Middle frontal gyrus (tissue), 1 donor: ENCODE measurements at regions not wholly inside any gene's neighbourhood (a gene's known extent, or its start where the extent isn't known, plus 50 kb on each side); places are given as distances from the start of the nearest gene placed in this dataset.

Source experiments
- DNase-seq: peaks from one replicate; pipeline ENCODE4 v3.0.0-alpha.2; 2015; ENCODE audit warnings: low spot score; ENCODE audit errors: extremely low spot score

DNA sequence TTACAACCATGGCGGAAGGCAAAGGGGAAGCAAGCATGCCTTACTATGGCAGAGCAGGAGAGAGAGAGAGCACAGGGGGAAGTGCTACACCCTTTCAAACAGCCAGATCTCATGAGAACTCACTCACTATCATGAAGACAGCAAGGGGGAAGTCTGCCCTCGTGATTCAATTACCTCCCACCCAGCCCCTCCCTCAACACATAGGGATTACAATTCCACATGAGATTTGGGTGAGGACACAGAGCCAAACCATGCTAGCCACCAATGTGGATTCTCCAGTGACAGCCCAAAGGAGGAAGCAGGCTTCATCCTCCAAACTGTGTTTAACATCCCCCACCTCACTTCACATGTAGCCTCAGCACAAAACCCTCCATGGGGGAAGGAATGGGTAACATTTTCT lies 563.7 kb downstream of the CDK5RAP2 start:
- DNase-seq: no peak

DNA sequence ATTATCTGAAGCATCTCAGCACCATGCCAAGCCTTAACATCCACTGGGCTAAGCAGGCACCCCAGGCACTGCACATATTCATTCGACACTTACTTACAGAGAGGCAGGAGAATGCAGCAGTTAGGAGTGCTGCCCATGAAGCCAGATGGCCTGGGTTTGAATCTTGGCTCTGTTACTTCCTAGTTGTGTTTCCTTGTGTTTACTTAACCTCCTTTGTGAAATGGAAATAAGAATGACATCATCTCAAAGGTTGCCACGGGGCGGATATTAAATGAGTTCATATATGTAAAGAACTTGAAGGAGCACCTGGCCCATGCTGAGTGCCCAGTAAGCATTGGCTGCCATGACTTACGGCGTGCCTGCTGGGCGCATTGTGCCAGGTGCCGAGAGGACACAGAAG lies 565.2 kb downstream of the CDK5RAP2 start:
- no peak for DNase-seq

DNA sequence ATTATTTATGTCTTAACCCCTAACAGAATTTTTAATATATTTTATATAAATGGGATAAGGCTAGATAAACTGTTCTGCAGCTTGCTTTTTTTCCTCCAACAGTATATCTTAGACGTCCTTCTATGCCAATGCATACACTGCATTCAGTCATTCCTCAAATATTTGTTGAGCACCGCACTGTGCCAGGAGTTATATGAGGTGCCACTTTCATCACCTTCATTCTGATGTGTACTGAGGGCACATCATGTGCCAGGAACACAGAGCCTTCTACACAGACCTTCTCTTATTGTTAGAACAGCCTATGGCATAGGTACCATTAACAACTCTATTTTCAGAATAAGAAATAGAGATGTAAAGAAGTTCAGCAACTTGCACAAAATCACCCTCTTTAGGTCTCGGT lies 570.1 kb downstream of the CDK5RAP2 start:
- DNase-seq: no peak

DNA sequence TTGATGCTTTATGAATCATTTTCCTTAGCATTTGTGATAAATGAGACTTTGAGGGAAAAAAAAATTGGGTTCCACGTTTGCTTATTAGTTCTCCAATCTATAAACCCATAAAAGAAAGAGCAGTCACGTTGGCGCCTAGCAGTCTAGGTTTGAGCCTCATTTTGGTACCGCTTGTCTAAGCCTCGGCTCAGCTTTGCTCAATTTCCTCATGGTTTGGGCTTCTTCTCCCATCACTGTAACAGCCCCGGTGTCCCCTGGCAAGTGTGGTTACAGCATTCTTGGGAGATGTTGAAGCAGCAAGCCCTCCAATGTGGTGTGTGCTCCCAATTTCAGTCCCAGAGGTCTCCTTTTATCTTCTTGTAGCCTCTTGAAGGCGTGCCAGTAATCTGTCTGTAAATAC lies 578.4 kb downstream of the CDK5RAP2 start:
- no peak for DNase-seq

DNA sequence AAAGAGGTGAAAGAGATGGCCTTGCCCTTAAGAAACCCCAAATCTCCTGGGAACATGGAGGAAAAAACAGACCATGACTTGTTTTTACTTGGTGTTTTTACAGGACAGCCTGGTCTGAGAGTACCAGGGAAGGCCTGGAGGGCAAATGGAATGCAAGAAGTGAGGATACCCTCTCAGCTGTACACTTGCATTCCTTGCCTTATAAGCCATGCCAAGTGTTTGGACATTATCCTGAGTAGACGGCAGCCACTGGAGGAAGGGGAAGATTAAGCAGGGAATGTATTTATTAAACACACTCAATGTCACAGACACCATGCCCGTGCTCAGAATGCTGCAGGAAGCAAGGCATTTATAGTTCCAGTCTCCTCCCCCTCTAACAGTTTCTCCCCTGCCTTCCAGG lies 581.4 kb downstream of the CDK5RAP2 start:
- no peak for DNase-seq

DNA sequence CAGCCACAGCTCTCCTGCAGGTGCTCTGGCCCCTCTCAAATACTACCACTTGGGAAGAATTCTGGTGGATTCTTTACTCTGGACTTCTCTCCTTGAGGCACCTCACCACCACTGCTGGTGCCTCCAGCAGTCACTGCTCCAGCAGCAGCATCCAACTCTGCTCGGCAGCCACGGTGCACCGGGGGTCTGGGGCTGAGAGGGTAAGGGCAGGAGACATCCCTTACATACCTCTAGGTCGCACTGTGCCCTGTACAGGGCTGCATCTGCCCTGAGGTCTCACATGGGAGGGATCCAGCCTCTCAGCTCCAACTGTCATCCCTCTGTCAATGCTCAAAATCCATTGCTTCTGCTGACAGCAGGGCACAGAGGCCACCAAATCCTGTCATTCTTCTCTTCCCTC lies 588.2 kb downstream of the CDK5RAP2 start:
- no peak for DNase-seq

DNA sequence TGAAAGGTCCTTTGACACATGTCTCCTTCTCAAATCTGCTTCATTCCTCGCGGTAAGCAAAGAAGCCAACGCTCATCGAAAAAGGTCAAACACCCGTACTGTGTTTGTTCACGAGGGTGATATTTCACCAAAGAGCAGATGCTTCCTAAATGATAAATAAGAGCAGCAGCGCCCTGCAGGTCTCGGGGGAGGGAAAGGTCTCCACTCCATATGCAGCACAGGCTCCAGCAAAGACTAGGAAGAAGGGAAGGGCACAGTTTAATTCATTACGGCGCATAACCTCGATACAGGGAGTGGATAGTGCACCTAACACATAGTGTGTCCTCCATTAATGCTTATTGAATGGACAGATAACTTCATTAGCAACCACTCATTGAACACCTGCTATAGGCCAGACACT lies 593.3 kb downstream of the CDK5RAP2 start:
- no peak for DNase-seq

DNA sequence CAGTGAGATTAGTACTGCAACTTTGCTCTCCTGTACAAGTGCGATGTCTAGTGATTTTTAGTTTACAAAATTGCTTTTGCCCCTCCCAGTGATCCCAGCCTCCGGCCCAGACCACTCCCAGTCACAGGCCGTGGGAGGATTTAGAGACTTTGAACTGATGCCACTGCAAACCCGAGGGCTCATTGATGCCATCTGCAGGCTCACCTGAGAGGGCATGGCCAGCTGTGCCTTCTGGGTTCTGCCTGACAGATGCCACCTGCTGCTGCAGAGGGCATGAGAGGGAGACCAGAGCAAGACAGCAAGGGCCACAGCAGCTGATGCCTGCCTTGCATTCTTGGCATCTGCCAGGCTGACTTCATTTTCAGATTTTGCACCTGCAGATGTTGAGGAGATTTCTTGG lies 593.8 kb downstream of the CDK5RAP2 start:
- no peak for DNase-seq

DNA sequence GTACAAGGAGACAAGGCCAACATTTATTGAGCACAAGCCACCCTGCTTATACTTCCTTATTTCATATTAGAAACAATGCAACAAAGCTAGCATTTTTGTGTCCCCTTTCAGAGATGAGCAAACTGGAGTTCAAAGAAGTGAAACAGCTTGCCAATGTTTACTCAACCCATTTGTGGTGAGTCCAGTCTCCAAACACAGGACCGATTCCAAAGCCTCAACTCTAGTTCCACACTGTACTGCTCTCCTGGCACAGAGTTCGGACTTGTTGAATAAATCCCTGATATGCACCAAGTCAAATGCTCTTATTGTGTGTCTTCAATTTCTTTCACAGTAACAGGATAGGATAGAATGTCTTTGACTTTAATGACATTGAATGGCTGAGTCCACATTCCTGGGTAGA lies 604.8 kb upstream of the BRINP1 start:
- no peak for DNase-seq

DNA sequence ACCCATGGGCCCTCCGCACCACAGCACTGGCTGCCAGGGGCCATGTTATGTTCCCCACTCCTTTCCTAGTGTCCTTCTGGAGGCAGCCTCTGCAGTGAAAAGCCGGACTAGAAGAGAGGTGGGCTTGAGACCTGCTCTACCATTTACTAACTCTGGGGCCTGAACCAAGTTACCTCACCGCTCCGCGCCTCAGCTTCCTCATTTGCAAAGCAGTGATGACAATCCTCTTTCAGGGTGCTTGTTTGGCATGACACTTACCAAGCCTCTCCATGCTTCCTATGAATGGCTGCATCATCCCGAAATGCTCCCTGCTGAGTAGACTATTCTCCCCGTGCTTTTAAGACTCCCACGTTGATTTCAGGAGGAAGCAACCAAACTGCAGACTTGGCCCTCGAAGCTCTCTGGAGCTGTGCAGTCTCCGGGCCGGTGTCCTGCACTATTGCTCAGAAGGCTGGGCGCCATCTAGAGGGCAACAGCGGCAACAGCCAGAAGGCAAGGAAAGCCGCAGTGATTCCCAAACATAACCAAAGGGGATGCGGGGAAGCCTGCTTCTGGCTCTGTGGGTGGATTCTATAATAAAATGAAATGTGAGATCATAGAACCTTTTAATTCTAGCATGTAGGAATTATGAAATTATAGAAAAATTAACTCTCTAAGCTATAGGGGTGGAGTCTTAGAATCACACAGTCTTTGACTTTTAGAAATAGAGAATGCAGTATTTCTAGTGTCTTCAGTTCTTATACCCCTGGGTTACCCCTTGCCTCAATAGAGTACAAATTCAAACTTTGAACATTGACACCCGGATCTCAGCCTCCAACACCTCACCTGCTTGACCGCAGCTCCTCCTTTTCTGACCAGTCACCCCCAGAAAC lies 599.8 kb upstream of the BRINP1 start:
- DNase-seq: peak; percentile 80

DNA sequence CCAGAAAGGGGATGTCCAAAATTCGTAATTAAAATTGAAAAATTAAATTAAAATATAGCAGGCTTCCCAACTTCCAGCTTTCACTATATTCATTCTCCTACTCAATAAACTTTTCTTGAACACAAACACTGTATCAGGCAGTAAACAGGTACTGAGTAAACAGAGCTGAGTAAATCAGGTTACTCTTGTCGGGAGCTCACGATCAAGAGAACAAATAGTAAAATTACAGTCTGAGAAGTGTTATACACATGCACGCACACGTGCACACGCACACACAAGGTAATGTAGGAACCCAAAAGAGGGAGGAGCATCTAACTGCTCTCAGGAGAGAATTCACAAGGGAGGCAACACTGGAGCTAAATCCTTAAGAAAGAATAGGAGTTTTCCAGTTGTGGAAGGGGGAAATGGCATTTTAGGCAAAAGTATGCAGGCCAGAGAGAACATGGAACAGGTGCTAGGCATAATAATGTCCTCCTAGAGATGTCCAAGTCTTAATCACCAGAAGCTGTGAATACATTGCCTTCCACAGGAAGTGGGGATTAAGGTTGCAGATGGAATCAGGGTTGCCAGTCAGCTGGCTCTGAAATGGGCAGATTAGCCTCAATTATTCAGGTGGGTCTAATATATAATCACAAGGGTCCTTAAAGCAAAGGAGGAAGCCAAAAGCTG lies 598.8 kb upstream of the BRINP1 start:
- no peak for DNase-seq

DNA sequence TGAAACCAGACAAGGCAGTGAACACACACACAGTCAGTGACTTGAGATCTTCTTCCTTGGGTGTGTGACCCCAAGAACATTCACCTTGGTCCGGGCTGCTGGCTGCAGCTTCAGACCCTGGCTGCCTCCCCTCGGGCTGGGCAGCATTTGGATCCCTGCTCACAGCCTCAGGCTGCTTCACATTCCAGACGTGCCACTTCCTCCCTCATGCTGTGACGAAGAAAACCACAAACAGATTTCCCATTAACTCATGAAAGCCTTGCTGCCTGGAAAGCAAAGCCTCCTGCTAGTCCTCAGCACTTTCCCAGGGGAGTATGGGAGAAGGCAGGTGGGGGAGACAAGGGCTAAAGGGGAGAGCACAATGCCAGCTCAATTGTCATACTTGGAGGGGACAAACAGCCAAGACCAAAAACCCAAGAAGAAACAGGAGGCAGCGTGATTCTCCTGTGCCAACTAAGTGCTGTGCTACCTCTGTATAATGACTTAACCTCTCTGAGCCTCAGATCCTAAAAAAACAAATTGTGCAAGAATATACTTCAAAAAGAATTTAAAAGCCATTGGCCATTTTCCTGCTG lies 594.6 kb upstream of the BRINP1 start:
- no peak for DNase-seq

DNA sequence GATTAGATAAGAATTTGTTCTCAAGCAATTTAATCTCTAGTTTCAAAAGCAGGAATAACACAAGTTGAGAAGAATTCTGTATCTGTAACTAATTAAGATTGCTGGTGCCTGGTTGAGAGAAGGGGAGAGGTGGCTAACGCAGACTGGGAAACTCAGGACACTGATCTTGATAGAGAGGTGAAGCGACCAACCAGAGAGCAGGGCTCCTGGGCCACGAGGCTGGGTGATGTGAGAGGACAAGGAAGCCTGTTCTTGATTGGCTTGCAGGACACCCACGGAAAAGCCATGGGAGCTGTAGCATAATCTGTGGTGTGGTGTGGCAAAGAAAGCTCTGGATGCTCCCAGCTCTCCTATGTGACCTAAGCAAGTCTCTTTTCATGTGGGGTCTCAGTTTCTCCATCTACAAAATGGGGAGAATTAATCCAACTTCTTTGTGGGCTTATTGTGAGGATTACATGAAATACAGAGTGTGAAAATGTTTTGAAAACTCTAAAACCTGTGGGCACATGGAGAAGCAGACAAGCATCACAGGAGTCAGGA lies 594.1 kb upstream of the BRINP1 start:
- no peak for DNase-seq

DNA sequence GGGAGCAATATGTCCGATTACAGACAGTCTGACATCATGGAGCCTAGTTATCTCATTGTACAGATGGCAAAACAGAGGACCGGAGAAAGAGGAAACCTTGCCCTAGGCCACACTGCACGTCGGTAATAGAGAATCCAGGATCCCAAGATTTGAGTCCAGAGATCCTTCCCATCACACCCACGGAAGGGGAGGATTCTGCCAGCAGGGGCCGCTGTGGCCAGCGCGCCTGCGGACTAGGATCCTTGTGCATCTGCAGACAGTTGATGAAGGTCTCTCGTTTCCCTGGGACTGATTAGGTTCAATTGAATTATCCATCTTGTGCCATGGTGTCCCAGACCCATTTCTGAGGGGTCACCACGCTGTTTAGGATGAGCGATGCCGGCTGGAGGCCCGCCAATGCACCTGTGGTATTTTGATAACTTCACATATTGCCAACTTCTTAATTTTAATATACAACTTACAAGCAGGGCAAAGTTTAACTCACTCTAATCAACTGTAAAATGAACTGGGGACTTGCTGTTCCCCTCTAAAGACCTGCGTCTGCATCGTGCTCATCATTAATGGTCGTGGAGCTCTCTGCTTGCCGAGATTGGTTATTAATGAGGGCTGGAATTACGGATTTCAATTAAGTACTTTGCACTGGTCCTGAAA lies 592.7 kb upstream of the BRINP1 start:
- DNase-seq: no peak

DNA sequence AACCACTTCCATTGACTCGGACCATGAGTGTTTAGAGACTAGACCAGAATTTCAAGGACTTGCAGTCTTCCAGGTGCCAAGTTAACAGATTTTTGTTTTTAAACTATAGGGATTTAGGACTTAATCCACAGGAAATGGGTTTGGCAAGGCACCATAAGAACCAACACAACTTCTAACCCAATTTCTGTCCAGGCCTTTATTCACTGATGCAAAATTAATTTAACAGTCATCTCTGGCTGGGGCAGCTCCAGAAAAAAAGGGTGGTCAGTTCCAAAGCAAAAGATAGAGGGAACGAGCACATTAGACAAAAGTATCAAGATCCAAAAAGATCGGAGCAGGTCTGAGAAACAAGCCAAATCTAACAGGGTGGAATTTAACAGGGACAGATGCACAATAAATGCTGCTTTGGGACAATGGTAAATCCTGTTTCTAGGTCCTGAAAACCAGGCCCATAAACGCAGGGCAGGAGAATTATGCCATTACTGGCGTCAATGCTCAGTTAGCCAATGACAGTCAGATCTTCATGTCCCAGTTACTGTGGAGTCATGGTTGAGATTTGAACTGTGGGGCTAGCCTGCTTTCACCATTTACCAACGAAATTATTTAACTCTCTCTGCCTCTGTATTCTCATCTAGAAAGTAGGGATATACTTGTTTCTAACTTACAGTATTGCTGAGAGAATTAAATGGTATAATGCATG lies 590.8 kb upstream of the BRINP1 start:
- no peak for DNase-seq

DNA sequence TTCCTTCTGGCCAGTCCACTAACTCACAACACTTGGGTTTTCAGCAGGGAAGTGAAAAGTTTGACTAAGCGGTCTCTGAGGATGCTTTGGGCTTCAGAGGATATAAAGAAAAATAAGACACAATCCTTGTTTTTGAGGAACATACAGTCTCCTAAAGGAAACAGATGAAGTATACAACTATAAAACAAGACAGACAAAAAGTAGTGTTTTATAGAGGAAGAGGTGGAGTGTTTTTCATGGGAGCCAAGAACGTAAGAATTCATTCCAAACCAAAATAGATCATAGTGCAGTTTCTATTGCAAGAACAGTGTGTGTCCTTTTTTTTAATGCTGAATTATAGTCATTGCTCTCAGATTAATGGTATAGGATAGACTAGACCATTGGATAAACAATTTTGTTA lies 586.9 kb upstream of the BRINP1 start:
- no peak for DNase-seq

DNA sequence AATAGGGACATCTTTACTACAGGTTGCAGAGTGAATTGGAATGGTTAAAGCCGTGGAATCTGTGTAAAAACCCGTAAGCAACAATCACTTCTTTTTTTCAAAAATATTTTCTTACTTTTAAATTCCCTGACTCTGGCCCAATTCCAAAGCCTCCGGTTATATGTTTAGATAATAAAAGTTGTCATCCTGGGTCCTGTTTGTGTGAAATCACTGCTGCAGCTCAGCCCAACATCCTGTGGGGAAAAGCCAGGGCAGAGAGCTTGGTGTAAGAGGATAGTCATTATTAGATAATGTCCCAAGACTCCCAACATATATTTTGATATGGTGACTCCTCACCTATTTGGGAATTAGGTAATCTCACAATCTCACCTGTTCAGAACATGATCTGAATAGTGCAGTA lies 586.0 kb upstream of the BRINP1 start:
- no peak for DNase-seq

DNA sequence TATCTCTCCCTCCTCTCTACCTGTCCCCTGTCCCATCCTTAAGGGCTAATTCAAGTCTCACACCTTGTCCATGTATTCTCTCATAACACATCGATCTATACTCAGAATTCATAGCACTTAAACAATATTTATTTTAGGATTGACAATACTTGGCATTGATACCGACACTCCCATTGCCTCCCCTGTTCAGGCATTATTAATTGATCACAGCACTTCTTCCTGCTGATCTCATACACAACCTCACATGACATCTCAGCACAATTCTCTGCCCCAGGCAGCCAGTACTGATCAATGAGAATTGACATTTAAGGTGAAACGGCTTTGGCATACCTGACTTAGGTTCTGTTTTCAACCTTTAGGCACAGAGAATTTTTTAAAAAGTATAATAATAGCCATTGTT lies 582.4 kb upstream of the BRINP1 start:
- no peak for DNase-seq

DNA sequence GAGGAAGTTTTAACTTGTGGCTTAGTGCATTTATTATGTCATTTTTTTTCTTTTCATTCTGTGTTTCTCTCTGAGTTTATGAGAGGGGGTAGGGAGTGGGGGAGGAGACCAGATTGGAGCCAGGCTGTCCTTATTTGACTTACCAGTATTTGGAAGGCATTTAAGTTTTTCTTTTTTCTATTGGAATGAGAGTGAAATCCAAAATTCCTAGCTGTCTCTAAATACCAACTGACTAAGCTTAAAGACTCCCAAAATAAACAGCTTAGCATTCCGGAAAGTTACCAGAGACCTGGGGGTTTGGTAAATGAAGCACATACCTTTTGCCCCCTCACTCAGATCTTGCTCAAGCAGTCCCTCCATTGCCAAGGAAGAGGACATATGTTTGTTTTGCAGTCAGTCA lies 581.9 kb upstream of the BRINP1 start:
- no peak for DNase-seq

DNA sequence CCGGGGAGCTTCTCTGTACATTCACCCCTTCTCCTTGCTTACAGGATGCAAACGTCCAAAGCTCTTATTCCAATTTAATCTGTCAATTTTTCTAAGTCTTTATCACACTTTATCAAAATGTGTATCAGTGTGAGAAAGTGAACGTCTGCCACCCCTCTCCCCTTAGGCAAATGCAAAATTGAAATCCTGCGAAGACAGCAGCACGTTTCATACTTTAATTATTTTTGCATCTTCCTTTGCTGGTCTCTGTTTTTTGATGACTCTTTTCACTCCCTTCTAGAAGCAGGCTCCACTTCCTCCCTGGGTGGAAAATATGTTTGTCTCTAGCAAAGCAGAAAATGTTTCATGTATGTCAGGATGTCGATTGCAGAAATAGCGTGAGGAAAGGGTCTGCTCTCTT lies 576.5 kb upstream of the BRINP1 start:
- DNase-seq: no peak

DNA sequence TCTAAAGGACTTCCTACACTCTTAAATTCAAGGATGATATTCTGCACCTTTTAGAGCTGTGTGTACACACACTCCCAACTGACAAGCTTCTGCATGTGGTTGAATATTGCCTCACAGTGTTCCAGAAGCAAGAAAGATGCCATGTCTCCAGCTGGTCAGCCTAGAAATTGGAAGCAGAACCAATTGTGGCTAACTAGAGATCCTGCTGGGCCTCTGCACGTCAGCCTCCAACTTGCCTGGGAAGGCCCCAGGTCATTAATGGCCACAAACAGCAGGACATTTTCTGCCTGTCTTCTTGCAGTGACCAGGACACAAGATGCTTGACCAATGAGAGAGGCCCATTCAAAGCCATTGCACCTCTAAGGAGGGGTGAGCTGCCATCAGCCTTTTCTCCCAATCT lies 571.9 kb upstream of the BRINP1 start:
- no peak for DNase-seq
